ENCODE measurements at regions not wholly inside any gene's neighbourhood (a gene's known extent, or its start where the extent isn't known, plus 50 kb on each side); places are given as distances from the start of the nearest gene placed in this dataset.

DNA sequence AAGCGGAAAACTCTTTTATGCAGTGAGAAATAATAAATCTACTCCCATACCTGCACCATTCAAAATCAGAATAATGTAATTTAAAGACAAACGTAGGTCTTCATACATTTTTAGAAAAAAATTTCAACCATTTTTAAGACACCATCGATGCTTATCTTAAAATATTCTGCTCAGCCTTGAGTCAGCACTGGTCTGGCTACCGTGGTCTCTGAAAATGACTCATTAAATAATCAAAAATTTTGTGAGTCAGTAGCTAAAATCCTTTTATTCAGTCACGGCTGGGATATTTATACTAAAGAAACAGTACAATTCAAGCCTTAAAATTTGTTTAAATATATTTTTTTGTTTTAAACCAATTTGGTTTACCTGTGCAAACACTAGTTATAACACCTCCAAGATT lies 2862.8 kb upstream of the PCDH20 start:
- peaks cover 8% of the 10 kb centered on the region for H3K9me3 ChIP-seq (ENCODE audit: control insufficient read depth, low read depth, low read length)
- H3K27me3 ChIP-seq (ENCODE audit: control insufficient read depth, insufficient read depth, low read length), result no peaks in the 10 kb centered on the region
- no peak overlapping the region for H3K27ac ChIP-seq (ENCODE audit: low read length)
- no peaks in the 10 kb centered on the region for H3K36me3 ChIP-seq (ENCODE audit: control insufficient read depth, insufficient read depth, low read length)
- 73% methylated on average over 5 of the region's 5 CpGs for WGBS (ENCODE audit: insufficient coverage, low lambda C conversion rate)
- H3K4me3 ChIP-seq (ENCODE audit: low read length), result no peak overlapping the region
- H3K4me1 ChIP-seq (ENCODE audit: control insufficient read depth, insufficient read depth, low read length), result no peaks in the 10 kb centered on the region
- DNase-seq, result no peak

DNA sequence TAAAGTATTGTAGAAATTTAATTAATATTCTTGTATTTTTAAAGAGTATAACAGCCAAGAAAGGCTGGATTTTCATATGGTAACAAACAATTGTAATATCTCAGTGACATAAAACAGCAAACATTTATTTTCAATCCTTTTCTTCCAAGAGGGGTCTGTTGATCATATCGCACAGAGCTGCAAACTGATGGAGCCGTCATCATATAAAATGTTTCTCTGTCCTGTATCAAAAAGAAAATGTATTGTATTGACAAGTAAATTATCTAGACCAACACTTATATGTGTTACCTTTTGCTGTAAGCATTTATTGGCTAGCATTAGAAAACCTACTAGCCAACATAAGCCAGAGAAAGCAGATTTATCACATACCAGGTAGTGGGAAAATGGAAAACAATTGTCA lies 2861.4 kb upstream of the PCDH20 start:
- Histone ChIP-seq H3K27ac (ENCODE audit: low read length) (no peak overlapping the region), H3K9me3 (ENCODE audit: control insufficient read depth, low read depth, low read length) (peaks cover 3% of the 10 kb centered on the region), H3K27me3 (ENCODE audit: control insufficient read depth, insufficient read depth, low read length) (no peaks in the 10 kb centered on the region), H3K4me1 (ENCODE audit: control insufficient read depth, insufficient read depth, low read length) (no peaks in the 10 kb centered on the region), H3K36me3 (ENCODE audit: control insufficient read depth, insufficient read depth, low read length) (no peaks in the 10 kb centered on the region), H3K4me3 (ENCODE audit: low read length) (no peak overlapping the region)
- 80% methylated on average over 2 of the region's 2 CpGs for whole genome bisulfite sequencing (ENCODE audit: insufficient coverage, low lambda C conversion rate)
- no peak for DNase-seq

DNA sequence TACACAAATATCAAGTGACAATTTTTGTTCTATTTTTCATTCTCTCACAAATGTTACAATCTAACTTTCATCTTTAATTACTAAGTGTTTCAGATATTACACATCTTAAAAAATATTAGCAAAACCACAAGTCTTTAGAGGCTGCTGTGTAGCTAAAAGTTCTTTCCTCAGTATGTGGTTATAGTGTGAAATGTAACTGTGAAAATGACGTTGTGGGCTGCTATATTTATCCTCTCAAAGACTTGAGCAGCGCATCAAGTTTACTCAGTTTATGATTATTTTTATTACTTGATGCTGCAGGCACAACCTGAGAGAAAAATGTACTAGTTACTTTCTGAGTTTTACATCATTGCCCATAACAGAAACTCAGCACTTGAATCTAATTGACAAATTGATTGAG lies 2860.6 kb upstream of the PCDH20 start:
- peaks cover 3% of the 10 kb centered on the region for H3K9me3 ChIP-seq (ENCODE audit: control insufficient read depth, low read depth, low read length)
- no peak overlapping the region for H3K4me3 ChIP-seq (ENCODE audit: low read length)
- no peak for DNase-seq
- no peaks in the 10 kb centered on the region for H3K4me1 ChIP-seq (ENCODE audit: control insufficient read depth, insufficient read depth, low read length)
- WGBS (ENCODE audit: insufficient coverage, low lambda C conversion rate), result 81% methylated on average over 2 of the region's 2 CpGs
- H3K36me3 ChIP-seq (ENCODE audit: control insufficient read depth, insufficient read depth, low read length), result no peaks in the 10 kb centered on the region
- H3K27ac ChIP-seq (ENCODE audit: low read length), result no peak overlapping the region
- no peaks in the 10 kb centered on the region for H3K27me3 ChIP-seq (ENCODE audit: control insufficient read depth, insufficient read depth, low read length)

DNA sequence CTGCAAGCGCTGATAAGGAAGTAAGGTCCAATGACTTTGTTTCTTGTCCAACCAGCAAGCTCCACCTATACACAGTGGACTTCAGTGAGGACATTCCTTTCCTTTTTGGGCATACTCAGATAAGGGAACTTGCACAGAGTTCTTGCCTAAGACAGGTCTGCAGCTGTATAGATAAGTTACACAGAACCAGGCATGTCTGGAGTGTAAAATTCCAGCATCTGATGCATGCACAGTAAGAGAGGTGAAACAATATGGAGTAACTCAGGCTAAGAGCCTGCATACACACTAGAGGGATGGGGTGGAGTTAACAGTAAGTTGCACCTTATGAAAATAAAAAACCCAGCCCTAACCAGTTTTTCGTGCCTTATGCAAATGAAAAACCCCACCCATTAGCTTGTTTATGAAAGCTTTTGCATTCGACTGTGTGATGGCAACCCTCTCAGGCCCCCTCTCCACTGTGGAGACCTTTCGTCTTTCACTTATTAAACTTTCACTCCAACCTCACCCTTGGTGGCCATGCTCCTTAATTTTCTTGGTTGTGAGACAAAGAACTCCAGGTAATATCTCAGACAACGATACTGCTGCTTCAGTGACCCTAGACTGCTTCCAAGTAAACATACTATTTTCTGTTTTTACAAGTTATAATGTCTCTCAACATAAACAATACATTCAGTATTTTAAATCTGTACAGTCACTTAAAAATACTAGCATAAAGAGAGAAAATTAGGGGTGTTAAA lies 2859.0 kb upstream of the PCDH20 start:
- Histone ChIP-seq H3K4me1 (ENCODE audit: control insufficient read depth, insufficient read depth, low read length) (no peaks in the 10 kb centered on the region), H3K27me3 (ENCODE audit: control insufficient read depth, insufficient read depth, low read length) (no peaks in the 10 kb centered on the region), H3K27ac (ENCODE audit: low read length) (no peak overlapping the region), H3K4me3 (ENCODE audit: low read length) (no peak overlapping the region), H3K9me3 (ENCODE audit: control insufficient read depth, low read depth, low read length) (peaks cover 3% of the 10 kb centered on the region), H3K36me3 (ENCODE audit: control insufficient read depth, insufficient read depth, low read length) (no peaks in the 10 kb centered on the region)
- no peak for DNase-seq
- 83% methylated on average over 1 of the region's 5 CpGs for WGBS (ENCODE audit: insufficient coverage, low lambda C conversion rate)

DNA sequence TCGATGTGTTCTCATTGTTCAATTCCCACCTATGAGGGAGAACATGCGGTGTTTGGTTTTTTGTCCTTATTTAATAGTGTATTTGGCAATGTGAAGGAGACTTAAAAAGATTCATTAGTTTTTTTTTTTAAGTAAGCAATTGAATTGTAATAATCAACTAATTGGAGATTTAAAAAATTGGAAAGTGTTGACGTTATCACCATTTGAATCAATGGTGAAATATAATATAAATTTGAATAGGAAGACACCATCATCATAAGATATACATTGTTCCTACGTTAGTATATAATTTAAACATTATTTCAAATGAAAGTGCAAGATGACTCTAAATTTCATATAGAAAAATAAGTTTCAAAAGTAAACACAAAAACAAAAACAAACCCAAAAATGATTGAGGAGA lies 2858.1 kb upstream of the PCDH20 start:
- Histone ChIP-seq H3K9me3 (ENCODE audit: control insufficient read depth, low read depth, low read length) (peaks cover 3% of the 10 kb centered on the region), H3K36me3 (ENCODE audit: control insufficient read depth, insufficient read depth, low read length) (no peaks in the 10 kb centered on the region), H3K4me1 (ENCODE audit: control insufficient read depth, insufficient read depth, low read length) (no peaks in the 10 kb centered on the region), H3K27me3 (ENCODE audit: control insufficient read depth, insufficient read depth, low read length) (no peaks in the 10 kb centered on the region), H3K4me3 (ENCODE audit: low read length) (no peak overlapping the region), H3K27ac (ENCODE audit: low read length) (no peak overlapping the region)
- WGBS (ENCODE audit: insufficient coverage, low lambda C conversion rate), result 92% methylated on average over 2 of the region's 4 CpGs
- no peak for DNase-seq

DNA sequence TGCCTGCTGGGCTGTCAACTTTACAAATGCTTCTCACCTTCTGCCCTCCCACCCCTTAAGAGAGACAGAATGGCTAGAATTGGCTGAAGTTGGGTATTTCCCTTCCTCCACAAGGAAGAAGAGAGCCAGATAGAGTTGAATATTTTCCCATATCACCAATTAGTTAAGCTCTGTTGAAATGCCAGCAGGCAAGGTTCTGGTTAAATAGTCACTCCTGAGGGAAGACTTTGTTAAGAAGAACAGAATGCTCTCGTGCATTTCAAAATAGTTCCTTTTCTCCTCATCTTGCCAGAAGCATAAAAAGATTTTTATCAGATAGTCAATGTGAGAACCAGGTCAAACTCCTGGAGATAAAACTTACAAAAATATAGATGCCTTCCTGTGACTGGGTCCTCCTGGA lies 2857.0 kb upstream of the PCDH20 start:
- Histone ChIP-seq H3K9me3 (ENCODE audit: control insufficient read depth, low read depth, low read length) (peaks cover 3% of the 10 kb centered on the region), H3K27me3 (ENCODE audit: control insufficient read depth, insufficient read depth, low read length) (no peaks in the 10 kb centered on the region), H3K4me1 (ENCODE audit: control insufficient read depth, insufficient read depth, low read length) (no peaks in the 10 kb centered on the region), H3K36me3 (ENCODE audit: control insufficient read depth, insufficient read depth, low read length) (no peaks in the 10 kb centered on the region), H3K4me3 (ENCODE audit: low read length) (no peak overlapping the region), H3K27ac (ENCODE audit: low read length) (no peak overlapping the region)
- DNase-seq, result no peak
- WGBS (ENCODE audit: insufficient coverage, low lambda C conversion rate), result no CpG with 5 or more reads among the region's 1 CpG

DNA sequence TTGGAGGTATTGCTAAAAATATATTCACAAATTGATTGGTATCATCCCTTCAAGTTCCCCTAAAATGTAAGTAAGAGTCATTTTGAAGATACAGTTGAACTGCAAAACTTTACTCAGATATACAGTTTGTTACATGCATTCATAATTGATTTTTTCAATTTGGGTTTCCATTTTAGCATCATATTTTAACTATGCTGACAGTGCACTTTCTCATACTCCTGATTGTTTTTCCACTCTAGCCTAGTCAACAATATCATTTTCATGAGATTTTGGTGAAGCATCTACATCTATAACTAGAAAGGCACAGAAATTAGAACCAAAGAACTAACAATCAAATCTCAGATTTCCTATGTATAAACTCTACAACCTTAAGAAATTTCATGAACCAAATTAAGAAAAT lies 2850.4 kb upstream of the PCDH20 start:
- H3K27me3 ChIP-seq (ENCODE audit: control insufficient read depth, insufficient read depth, low read length), result no peaks in the 10 kb centered on the region
- no peak overlapping the region for H3K4me3 ChIP-seq (ENCODE audit: low read length)
- no peaks in the 10 kb centered on the region for H3K4me1 ChIP-seq (ENCODE audit: control insufficient read depth, insufficient read depth, low read length)
- DNase-seq, result no peak
- no peaks in the 10 kb centered on the region for H3K9me3 ChIP-seq (ENCODE audit: control insufficient read depth, low read depth, low read length)
- no peak overlapping the region for H3K27ac ChIP-seq (ENCODE audit: low read length)
- H3K36me3 ChIP-seq (ENCODE audit: control insufficient read depth, insufficient read depth, low read length), result no peaks in the 10 kb centered on the region

DNA sequence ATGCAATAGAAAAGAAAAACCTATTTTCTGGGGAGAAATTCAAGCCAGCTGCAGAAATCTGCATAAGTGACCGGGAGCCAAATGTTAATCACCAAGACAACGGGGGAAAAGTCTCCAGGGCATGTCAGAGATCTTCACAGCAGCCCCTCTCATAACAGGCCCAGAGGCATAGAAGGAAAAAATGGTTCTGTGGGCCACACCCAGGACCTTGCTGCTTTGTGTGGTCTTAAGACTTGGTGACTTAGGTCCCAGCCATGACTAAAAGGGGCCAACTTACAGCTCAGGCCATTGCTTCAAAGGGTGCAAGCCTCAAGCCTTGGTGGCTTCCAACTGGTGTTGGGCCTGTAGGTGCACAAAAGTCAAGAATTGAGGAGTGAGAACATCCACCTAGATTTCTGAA lies 2847.6 kb upstream of the PCDH20 start:
- H3K36me3 ChIP-seq (ENCODE audit: control insufficient read depth, insufficient read depth, low read length), result no peaks in the 10 kb centered on the region
- no CpG with 5 or more reads among the region's 2 CpGs for WGBS (ENCODE audit: insufficient coverage, low lambda C conversion rate)
- no peak overlapping the region for H3K27ac ChIP-seq (ENCODE audit: low read length)
- H3K27me3 ChIP-seq (ENCODE audit: control insufficient read depth, insufficient read depth, low read length), result no peaks in the 10 kb centered on the region
- DNase-seq, result no peak
- H3K4me3 ChIP-seq (ENCODE audit: low read length), result no peak overlapping the region
- no peaks in the 10 kb centered on the region for H3K9me3 ChIP-seq (ENCODE audit: control insufficient read depth, low read depth, low read length)
- H3K4me1 ChIP-seq (ENCODE audit: control insufficient read depth, insufficient read depth, low read length), result no peaks in the 10 kb centered on the region

DNA sequence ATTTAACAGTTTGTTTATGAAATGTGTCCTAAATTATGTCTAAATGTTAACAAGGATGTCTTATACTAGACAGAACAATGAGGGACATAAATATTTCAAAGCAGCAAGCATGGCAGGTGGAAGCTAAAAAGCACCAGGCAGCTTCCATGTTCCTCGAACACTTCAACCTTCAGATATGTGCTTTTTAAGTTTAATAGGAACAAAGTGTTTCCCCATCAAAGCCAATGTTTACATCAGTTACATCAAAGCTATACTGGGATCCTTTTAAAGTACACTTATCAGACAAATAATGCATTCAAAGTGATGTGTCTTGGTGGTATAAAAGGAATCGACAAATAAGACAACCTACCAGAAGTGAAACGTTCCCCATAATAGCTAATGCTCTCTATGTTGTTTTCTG lies 2841.1 kb upstream of the PCDH20 start:
- no peaks in the 10 kb centered on the region for H3K27me3 ChIP-seq (ENCODE audit: control insufficient read depth, insufficient read depth, low read length)
- no peaks in the 10 kb centered on the region for H3K9me3 ChIP-seq (ENCODE audit: control insufficient read depth, low read depth, low read length)
- no peak overlapping the region for H3K27ac ChIP-seq (ENCODE audit: low read length)
- no peak overlapping the region for H3K4me3 ChIP-seq (ENCODE audit: low read length)
- no CpG with 5 or more reads among the region's 3 CpGs for WGBS (ENCODE audit: insufficient coverage, low lambda C conversion rate)
- no peak for DNase-seq
- H3K36me3 ChIP-seq (ENCODE audit: control insufficient read depth, insufficient read depth, low read length), result no peaks in the 10 kb centered on the region
- no peaks in the 10 kb centered on the region for H3K4me1 ChIP-seq (ENCODE audit: control insufficient read depth, insufficient read depth, low read length)

DNA sequence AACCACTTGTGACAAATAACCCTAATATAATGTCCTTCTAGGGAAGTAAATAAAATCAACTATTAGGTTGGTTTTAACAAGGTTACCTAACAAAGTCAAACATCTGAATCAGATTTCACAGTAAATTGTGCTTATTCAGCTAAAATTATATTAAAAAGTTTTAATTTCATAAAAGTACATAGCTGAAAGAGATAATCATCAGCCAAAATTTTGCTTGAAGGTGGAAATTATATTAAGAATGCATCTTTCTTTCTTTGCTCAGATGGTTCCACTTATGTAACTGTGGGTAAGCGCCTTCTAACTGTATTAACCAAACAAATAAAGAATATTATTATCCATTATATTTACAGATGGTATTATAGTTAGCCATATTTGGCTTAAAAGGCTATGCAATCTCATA lies 2840.3 kb upstream of the PCDH20 start:
- no peaks in the 10 kb centered on the region for H3K9me3 ChIP-seq (ENCODE audit: control insufficient read depth, low read depth, low read length)

DNA sequence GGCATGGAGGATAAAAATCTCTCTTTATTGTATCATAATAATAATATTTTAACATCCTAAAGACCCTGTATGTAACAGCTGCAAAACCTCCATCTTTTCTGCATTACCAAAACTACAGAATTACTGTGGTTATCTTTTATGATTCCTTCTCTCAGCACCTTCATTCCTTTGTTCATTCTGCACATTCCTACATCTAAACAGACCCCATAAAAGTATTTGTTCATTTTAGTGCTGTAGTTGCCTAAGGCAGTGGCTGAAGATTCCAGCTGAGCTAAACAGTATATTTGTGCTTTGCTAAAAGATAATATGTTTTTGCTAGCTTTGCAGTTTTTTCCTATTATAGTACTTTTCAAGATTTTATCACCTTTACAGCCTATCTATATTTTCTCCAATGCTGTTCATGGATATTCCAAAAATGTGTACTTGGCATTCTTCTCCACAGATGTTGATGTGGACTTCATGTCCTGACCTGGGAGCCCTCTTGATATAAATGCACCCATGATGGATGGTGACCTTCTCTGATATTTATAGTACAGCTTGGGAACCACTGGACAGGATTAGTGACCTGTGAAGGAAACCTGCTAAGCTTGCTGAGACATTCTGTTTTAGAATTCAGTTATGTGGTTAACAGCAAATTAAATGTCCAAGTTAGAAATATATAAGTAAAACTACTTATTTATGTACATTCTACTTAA lies 2832.9 kb upstream of the PCDH20 start:
- Histone ChIP-seq H3K4me1 (ENCODE audit: control insufficient read depth, insufficient read depth, low read length) (no peaks in the 10 kb centered on the region), H3K27ac (ENCODE audit: low read length) (no peak overlapping the region), H3K9me3 (ENCODE audit: control insufficient read depth, low read depth, low read length) (no peaks in the 10 kb centered on the region), H3K36me3 (ENCODE audit: control insufficient read depth, insufficient read depth, low read length) (no peaks in the 10 kb centered on the region), H3K27me3 (ENCODE audit: control insufficient read depth, insufficient read depth, low read length) (no peaks in the 10 kb centered on the region), H3K4me3 (ENCODE audit: low read length) (no peak overlapping the region)
- DNase-seq, result no peak

More for the DNA sequence above, 2840.3 kb upstream of the PCDH20 start:
- Histone ChIP-seq H3K27ac (ENCODE audit: low read length) (no peak overlapping the region), H3K4me1 (ENCODE audit: control insufficient read depth, insufficient read depth, low read length) (no peaks in the 10 kb centered on the region), H3K36me3 (ENCODE audit: control insufficient read depth, insufficient read depth, low read length) (no peaks in the 10 kb centered on the region), H3K4me3 (ENCODE audit: low read length) (no peak overlapping the region), H3K27me3 (ENCODE audit: control insufficient read depth, insufficient read depth, low read length) (no peaks in the 10 kb centered on the region)
- WGBS (ENCODE audit: insufficient coverage, low lambda C conversion rate), result no CpG with 5 or more reads among the region's 1 CpG
- DNase-seq, result no peak
